ENCODE measurements at regions not wholly inside any gene's neighbourhood (a gene's known extent, or its start where the extent isn't known, plus 50 kb on each side); places are given as distances from the start of the nearest gene placed in this dataset.

GRCh38 chr14:104318558-104319490 is 180.4 kb downstream of the KIF26A start:
- TF ChIP-seq, protein P1, sequence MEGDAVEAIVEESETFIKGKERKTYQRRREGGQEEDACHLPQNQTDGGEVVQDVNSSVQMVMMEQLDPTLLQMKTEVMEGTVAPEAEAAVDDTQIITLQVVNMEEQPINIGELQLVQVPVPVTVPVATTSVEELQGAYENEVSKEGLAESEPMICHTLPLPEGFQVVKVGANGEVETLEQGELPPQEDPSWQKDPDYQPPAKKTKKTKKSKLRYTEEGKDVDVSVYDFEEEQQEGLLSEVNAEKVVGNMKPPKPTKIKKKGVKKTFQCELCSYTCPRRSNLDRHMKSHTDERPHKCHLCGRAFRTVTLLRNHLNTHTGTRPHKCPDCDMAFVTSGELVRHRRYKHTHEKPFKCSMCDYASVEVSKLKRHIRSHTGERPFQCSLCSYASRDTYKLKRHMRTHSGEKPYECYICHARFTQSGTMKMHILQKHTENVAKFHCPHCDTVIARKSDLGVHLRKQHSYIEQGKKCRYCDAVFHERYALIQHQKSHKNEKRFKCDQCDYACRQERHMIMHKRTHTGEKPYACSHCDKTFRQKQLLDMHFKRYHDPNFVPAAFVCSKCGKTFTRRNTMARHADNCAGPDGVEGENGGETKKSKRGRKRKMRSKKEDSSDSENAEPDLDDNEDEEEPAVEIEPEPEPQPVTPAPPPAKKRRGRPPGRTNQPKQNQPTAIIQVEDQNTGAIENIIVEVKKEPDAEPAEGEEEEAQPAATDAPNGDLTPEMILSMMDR (IDR thresholded peaks at IDR 0.05): no peak
- TF ChIP-seq ZFX (IDR thresholded peaks at IDR 0.05; ENCODE audit: borderline replicate concordance): no peak

Data from 22Rv1 (cell line).